ENCODE measurements at regions not wholly inside any gene's neighbourhood (a gene's known extent, or its start where the extent isn't known, plus 50 kb on each side); places are given as distances from the start of the nearest gene placed in this dataset.

GRCh38 chr2:215769246-215769645 is 244.1 kb downstream of the MREG start:
- Histone ChIP-seq H3K79me1 (ENCODE audit: low read depth, low read length) (no peaks in the 10 kb centered on the region), H3K9me3 (ENCODE audit: insufficient read depth in 2 of 2, low read depth in 1 of 2, low read length in 1 of 2) (no peaks in the 10 kb centered on the region), H3K23ac (ENCODE audit: insufficient read length) (no peak overlapping the region), H4K20me1 (replicated peaks in 1 of 2; ENCODE audit: control insufficient read depth in 1 of 2, insufficient read depth in 2 of 2, low read length in 2 of 2) (no peaks in the 10 kb centered on the region), H3K27ac (ENCODE audit: low read depth, low read length) (no peak overlapping the region), H2BK5ac (ENCODE audit: low read depth, low read length) (no peak overlapping the region), H3K36me3 (ENCODE audit: control insufficient read depth in 2 of 4, insufficient read depth in 4 of 4, low read length in 3 of 4) (no peaks in the 10 kb centered on the region), H2BK15ac (ENCODE audit: low read length) (no peak overlapping the region), H4K91ac (replicated peaks; ENCODE audit: insufficient read length, low read length) (no peak overlapping the region), H2BK20ac (ENCODE audit: low read length) (no peak overlapping the region), H3K23me2 (ENCODE audit: low read depth, low read length) (no peaks in the 10 kb centered on the region), H2AK5ac (ENCODE audit: low read depth, low read length) (no peak overlapping the region), H2BK12ac (ENCODE audit: low read depth, low read length) (no peak overlapping the region), H3K4me3 (ENCODE audit: extremely low read depth in 1 of 4, insufficient read depth in 2 of 4, low read depth in 3 of 4, low read length in 4 of 4) (no peak overlapping the region), H3K56ac (replicated peaks; ENCODE audit: insufficient read length, low read depth, low read length) (no peak overlapping the region), H2BK120ac (replicated peaks; ENCODE audit: low read depth, low read length) (no peak overlapping the region), H3K4me2 (ENCODE audit: insufficient read depth in 1 of 2, low read depth in 2 of 2, low read length in 2 of 2) (no peak overlapping the region), H2AFZ (ENCODE audit: low read length) (no peak overlapping the region), H3K4ac (replicated peaks; ENCODE audit: insufficient read length, low read depth, low read length) (no peak overlapping the region), H3K4me1 (replicated peaks in 1 of 4; ENCODE audit: control insufficient read depth in 3 of 4, insufficient read depth in 4 of 4, low read length in 3 of 4) (peaks cover 0 to 5% (median 2%) of the 10 kb centered on the region in 4 experiments; a peak in 3 of 7 replicates), H3K9ac (replicated peaks in 1 of 4; ENCODE audit: extremely low read depth in 1 of 4, low read depth in 3 of 4, low read length in 3 of 4) (no peak overlapping the region), H4K8ac (ENCODE audit: extremely low read depth, insufficient read depth, low read length) (no peak overlapping the region), H3K27me3 (replicated peaks in 1 of 4; ENCODE audit: control insufficient read depth in 3 of 4, extremely low read depth in 1 of 4, insufficient read depth in 3 of 4, low read length in 3 of 4) (no peaks in the 10 kb centered on the region), H3K18ac (ENCODE audit: extremely low read depth, low read length) (no peak overlapping the region), H4K5ac (ENCODE audit: insufficient read length, low read depth, low read length) (no peak overlapping the region), H3K79me2 (ENCODE audit: control insufficient read depth in 1 of 2, insufficient read depth in 2 of 2, low read length in 2 of 2) (no peaks in the 10 kb centered on the region), H3K14ac (ENCODE audit: insufficient read length) (no peak overlapping the region)
- WGBS, 2 experiments (ENCODE audit: extremely low coverage in 1 of 2, insufficient coverage in 1 of 2, insufficient read length in 1 of 2, insufficient replicate concordance in 2 of 2, low coverage in 1 of 2, low lambda C conversion rate in 2 of 2, missing lambda C conversion rate in 1 of 2) = 86 to 100% methylated on average over 1 to 2 of the region's 2 CpGs
- DNase-seq (ENCODE audit: low read depth in 1 of 2, low spot score in 2 of 2) (no peak), FAIRE-seq (no peak)
- ChIA-PET CTCF (ENCODE audit: partially characterized antibody) (no interaction called here), POLR2A (ENCODE audit: partially characterized antibody) (no interaction called here)
- TF ChIP-seq SP4 (IDR thresholded peaks at IDR 0.05; ENCODE audit: low read length) (no peak), KDM1A (IDR thresholded peaks at IDR 0.05; ENCODE audit: borderline replicate concordance, low read length) (no peak), NRF1 (IDR thresholded peaks at IDR 0.05; ENCODE audit: low read depth, low read length) (no peak), RAD21 (IDR thresholded peaks at IDR 0.05 in 1 of 2, conservative IDR thresholded peaks at IDR 0.05 in 1 of 2; ENCODE audit: low read depth in 2 of 2, low read length in 2 of 2) (no peak), CTBP2 (IDR thresholded peaks at IDR 0.05; ENCODE audit: borderline replicate concordance, insufficient read depth, insufficient read length, low read length) (no peak), MAX (IDR thresholded peaks at IDR 0.05) (no peak), BACH1 (IDR thresholded peaks at IDR 0.05; ENCODE audit: low read length) (no peak), SP2 (IDR thresholded peaks at IDR 0.05; ENCODE audit: low read length) (no peak), GTF2F1 (IDR thresholded peaks at IDR 0.05; ENCODE audit: borderline replicate concordance, low read depth, low read length) (no peak), JUN (IDR thresholded peaks at IDR 0.05; ENCODE audit: low read depth, low read length) (no peak), SIX5 (IDR thresholded peaks at IDR 0.05; ENCODE audit: low read depth, low read length) (no peak), CHD2 (IDR thresholded peaks at IDR 0.05; ENCODE audit: low read length) (no peak), CBX8 (IDR thresholded peaks at IDR 0.05; ENCODE audit: borderline replicate concordance, low read depth, low read length) (no peak), SIN3A (conservative IDR thresholded peaks at IDR 0.05 in 1 of 2, IDR thresholded peaks at IDR 0.05 in 1 of 2; ENCODE audit: low read depth in 1 of 2, low read length in 2 of 2) (no peak), TEAD4 (IDR thresholded peaks at IDR 0.05; ENCODE audit: low read depth, low read length) (no peak), CHD1 (IDR thresholded peaks at IDR 0.05; ENCODE audit: low read depth, low read length) (no peak)

All from H1 (cell line).